OCI-LY7 (cell line): ENCODE measurements at regions not wholly inside any gene's neighbourhood (a gene's known extent, or its start where the extent isn't known, plus 50 kb on each side); places are given as distances from the start of the nearest gene placed in this dataset.

Experiments used
- EZH2phosphoT487 ChIP-seq: fragments of 200-600 bp; sonication (generic); IDR thresholded peaks from 2 replicates; pipeline ENCODE4 v1.6.1; 2018; ENCODE audit warnings: low read depth, borderline replicate concordance, mild to moderate bottlenecking, mixed run types, antibody characterized with exemption, low read length, moderate library complexity, mixed read lengths
- TF ChIP-seq, protein P1 (sequence below): fragments of 200-600 bp; sonication (generic); conservative IDR thresholded peaks from 2 replicates; pipeline ENCODE4 v1.5.1; 2014; ENCODE audit warnings: mild to moderate bottlenecking, antibody characterized with exemption, low read length, moderate library complexity, mixed read lengths

DNA sequence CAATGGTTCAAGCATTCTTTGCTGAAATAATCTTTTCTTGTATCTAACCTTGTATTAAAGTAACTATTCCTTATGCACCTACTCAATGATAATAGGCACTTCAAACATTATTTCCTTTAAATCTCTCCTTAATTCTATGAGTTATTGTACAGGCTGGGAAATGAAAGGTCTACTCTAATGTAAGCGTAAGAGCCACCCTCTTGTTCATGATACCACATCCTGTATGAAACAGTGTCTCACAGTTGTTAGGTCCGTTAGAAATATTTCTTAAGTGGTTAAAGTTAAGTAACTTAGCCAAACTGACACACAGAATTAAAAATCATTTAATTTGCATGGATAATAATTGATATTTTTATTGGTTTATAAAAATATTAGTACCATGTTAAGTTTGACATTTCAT lies 162.5 kb upstream of the RPRM start:
- TF ChIP-seq, protein P1, sequence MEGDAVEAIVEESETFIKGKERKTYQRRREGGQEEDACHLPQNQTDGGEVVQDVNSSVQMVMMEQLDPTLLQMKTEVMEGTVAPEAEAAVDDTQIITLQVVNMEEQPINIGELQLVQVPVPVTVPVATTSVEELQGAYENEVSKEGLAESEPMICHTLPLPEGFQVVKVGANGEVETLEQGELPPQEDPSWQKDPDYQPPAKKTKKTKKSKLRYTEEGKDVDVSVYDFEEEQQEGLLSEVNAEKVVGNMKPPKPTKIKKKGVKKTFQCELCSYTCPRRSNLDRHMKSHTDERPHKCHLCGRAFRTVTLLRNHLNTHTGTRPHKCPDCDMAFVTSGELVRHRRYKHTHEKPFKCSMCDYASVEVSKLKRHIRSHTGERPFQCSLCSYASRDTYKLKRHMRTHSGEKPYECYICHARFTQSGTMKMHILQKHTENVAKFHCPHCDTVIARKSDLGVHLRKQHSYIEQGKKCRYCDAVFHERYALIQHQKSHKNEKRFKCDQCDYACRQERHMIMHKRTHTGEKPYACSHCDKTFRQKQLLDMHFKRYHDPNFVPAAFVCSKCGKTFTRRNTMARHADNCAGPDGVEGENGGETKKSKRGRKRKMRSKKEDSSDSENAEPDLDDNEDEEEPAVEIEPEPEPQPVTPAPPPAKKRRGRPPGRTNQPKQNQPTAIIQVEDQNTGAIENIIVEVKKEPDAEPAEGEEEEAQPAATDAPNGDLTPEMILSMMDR = no peak
- no peak for TF ChIP-seq EZH2phosphoT487
